Tibial nerve (tissue), 4 donors: ENCODE measurements at regions not wholly inside any gene's neighbourhood (a gene's known extent, or its start where the extent isn't known, plus 50 kb on each side); places are given as distances from the start of the nearest gene placed in this dataset.

ENCODE experiments used
- CTCF ChIP-seq, 5 experiments: fragments of 200-600 bp in 3 of 5; fragments of 450-650 bp in 2 of 5; sonication (generic) in 3 of 5; IDR thresholded peaks; one replicate each; pipeline ENCODE4 v1.5.1; 2016 to 2019; ENCODE audit warnings: antibody characterized with exemption in 5 of 5, mild to moderate bottlenecking in 3 of 5, moderate library complexity in 2 of 5
- EP300 ChIP-seq, 2 donors: sonication (generic); formaldehyde crosslinking; IDR thresholded peaks; one replicate each; pipeline ENCODE4 v1.6.1; 2017; ENCODE audit warnings: antibody characterized with exemption in 2 of 2, mild to moderate bottlenecking in 1 of 2
- POLR2A ChIP-seq, 2 donors: fragments of 450-650 bp; IDR thresholded peaks; one replicate each; pipeline ENCODE4 v1.6.1; 2017; ENCODE audit warnings: antibody characterized with exemption in 2 of 2, mild to moderate bottlenecking in 2 of 2, moderate library complexity in 2 of 2

DNA sequence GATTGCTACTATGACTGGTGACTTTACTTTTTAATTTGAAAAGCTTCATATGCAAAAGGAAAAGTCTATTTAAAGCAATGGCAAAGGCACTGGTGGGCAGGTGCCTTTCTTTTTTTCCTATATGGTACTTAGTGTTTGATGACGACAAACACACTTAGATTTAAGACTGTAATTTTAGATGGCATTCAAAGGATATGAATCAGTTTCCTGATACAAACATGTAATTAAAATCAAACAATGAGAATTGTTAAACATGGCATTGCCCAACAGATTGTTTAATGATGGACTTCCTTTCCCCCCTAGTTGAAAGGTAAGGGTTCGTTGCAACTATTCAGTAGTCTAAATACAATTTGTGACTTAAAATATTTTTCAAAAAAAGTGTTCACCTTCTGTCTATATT is 106.5 kb upstream of the SEMA3C start:
- TF ChIP-seq CTCF (IDR thresholded peaks at IDR 0.05) (no peak), POLR2A (IDR thresholded peaks at IDR 0.05) (no peak), EP300 (IDR thresholded peaks at IDR 0.05) (no peak)
